HUES64 (cell line): ENCODE measurements at regions not wholly inside any gene's neighbourhood (a gene's known extent, or its start where the extent isn't known, plus 50 kb on each side); places are given as distances from the start of the nearest gene placed in this dataset.

ENCODE experiments used
- H3K27ac ChIP-seq: 2 replicates; pipeline ENCODE4 v1.7.0; 2013; ENCODE audit warnings: low read depth, low read length, inconsistent platforms
- H3K27me3 ChIP-seq: 2 replicates; pipeline ENCODE4 v1.6.1; 2013; ENCODE audit warnings: mild to moderate bottlenecking, low read length; ENCODE audit not compliant: insufficient read depth
- H3K36me3 ChIP-seq: 2 replicates; pipeline ENCODE4 v1.6.1; 2013; ENCODE audit warnings: mild to moderate bottlenecking, low read length; ENCODE audit not compliant: insufficient read depth
- H3K4me1 ChIP-seq: 2 replicates; pipeline ENCODE4 v1.6.1; 2013; ENCODE audit warnings: mild to moderate bottlenecking, low read length, moderate library complexity; ENCODE audit not compliant: insufficient read depth
- H3K4me3 ChIP-seq: 2 replicates; pipeline ENCODE4 v1.5.1; 2013; ENCODE audit warnings: mild to moderate bottlenecking, low read length, moderate library complexity
- H3K9ac ChIP-seq: 2 replicates; pipeline ENCODE4 v1.6.1; 2013; ENCODE audit warnings: mild to moderate bottlenecking, low read depth, low read length
- H3K9me3 ChIP-seq: 2 replicates; pipeline ENCODE4 v1.6.1; 2013; ENCODE audit warnings: low read depth, low read length; ENCODE audit not compliant: insufficient read depth
- WGBS: fragments of 150-250, 120-280 bp; methylation state at CpG from one replicate; pipeline ENCODE4 v1.1.7; 2013; ENCODE audit warnings: missing lambda C conversion rate; 5-methylcytosine and 5-hydroxymethylcytosine counted together

DNA sequence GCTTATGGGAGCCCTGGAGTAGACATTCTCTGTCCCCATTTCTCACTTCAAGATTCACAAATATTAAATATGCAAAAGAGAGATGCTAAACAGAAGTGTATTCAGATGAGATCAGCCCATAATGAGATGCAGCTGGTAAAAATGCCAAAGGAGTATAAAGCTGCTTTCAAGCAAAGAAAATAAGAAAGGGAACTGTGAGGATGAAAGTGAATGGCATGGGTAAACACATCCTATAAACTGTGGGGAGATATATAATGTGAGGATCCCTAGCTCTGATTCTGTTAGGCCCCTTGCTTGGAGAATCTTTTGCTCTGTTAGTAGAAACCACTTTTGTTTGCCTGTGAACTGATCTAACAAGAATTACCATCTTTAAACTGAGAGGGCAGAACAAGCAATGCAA is 396.6 kb downstream of the SOX2 start:
- H3K9ac ChIP-seq, result no peak overlapping the region
- no peaks in the 10 kb centered on the region for H3K4me1 ChIP-seq
- H3K36me3 ChIP-seq, result no peaks in the 10 kb centered on the region
- H3K27me3 ChIP-seq, result no peaks in the 10 kb centered on the region
- no peak overlapping the region for H3K27ac ChIP-seq
- H3K9me3 ChIP-seq, result peaks cover 8% of the 10 kb centered on the region
- H3K4me3 ChIP-seq, result no peak overlapping the region

DNA sequence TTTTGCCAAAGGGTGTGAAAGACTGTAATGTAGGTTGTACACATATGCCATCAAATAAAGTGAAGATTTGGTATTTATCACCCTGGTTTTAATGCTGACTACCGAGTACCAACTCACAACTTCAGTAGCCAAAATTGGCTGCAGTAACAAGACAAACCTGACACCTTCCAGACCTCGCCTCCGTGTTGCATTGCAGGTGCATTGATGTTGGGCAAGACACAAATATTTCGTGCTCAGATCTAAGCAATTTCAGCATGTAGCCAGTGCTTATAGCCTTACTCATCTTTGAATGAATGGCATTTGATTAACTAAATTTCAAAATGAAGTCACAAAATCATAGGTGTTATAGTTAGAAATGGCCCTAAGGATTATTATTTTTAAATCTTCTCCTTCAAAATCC is 400.2 kb downstream of the SOX2 start:
- WGBS, result 92% methylated on average over 4 of the region's 4 CpGs

DNA sequence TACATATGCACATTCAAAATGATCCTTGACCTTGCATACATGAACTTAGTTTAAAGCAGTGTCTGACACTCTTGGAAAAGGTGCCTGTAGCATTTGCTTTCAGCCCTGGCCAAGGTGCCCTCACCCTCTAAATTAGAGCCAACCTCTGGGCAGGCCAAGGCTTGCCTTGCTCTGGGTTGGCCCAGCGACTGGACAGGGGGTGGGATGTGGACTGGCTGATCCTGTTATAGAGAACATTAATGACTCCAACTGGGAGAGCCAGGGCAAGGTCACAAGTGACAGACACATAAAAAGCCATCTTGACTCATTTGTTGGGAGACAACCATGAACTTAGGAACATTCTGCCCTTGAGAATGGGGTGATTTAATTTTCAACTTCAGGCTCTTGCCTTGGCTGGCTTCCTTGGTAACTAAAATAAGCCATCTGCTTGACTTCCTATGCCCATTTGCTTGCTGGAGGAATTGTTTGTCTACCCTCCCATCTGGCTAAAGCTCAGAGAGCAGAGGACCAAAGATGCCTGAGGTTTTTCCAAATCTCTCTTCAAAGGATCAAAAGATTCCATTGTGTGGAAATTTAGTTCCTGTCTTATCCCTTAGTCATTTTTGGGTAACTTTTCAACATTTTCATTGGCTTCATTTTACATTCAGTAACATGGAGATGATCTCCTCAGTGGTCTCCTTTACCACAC is 403.7 kb downstream of the SOX2 start:
- H3K27me3 ChIP-seq, result peaks cover 16% of the 10 kb centered on the region
- H3K9me3 ChIP-seq, result no peaks in the 10 kb centered on the region
- H3K4me1 ChIP-seq, result no peaks in the 10 kb centered on the region; the same call in 1 of the 2 replicates
- no peak overlapping the region for H3K27ac ChIP-seq
- WGBS, result 95% methylated on average over 1 of the region's 1 CpG
- no peak overlapping the region for H3K9ac ChIP-seq
- no peaks in the 10 kb centered on the region for H3K36me3 ChIP-seq
- no peak overlapping the region for H3K4me3 ChIP-seq

More for the DNA sequence above, 400.2 kb downstream of the SOX2 start:
- H3K9me3 ChIP-seq, result peaks cover 8% of the 10 kb centered on the region
- H3K9ac ChIP-seq, result no peak overlapping the region
- no peak overlapping the region for H3K4me3 ChIP-seq
- no peak overlapping the region for H3K27ac ChIP-seq
- H3K36me3 ChIP-seq, result no peaks in the 10 kb centered on the region
- H3K4me1 ChIP-seq, result no peaks in the 10 kb centered on the region; the same call in 1 of the 2 replicates
- H3K27me3 ChIP-seq, result no peaks in the 10 kb centered on the region

- Histone ChIP-seq H3K27ac (no peak overlapping the region), H3K27me3 (peaks cover 25% of the 10 kb centered on the region), H3K36me3 (no peaks in the 10 kb centered on the region), H3K9me3 (no peaks in the 10 kb centered on the region), H3K4me1 (no peaks in the 10 kb centered on the region; the same call in 1 of the 2 replicates), H3K9ac (no peak overlapping the region), H3K4me3 (no peak overlapping the region)
- 86% methylated on average over 2 of the region's 2 CpGs for WGBS
Measured at GRCh38 chr3:182116386-182116785, 404.7 kb downstream of the SOX2 start.

DNA sequence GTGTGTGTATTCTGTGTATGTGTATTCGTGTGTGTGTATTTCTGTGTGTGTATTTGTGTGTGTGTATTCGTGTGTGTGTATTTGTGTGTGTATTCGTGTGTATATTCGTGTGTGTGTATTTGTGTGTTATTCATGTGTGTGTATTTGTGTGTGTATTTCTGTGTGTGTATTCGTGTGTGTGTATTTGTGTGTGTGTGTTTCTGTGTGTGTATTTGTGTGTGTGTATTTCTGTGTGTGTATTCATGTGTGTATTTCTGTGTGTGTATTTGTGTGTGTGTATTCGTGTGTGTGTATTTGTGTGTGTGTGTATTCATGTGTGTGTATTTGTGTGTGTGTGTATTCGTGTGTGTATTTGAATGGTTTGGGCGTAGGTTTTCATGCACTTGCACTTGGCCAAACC is 405.4 kb downstream of the SOX2 start:
- no peak overlapping the region for H3K4me3 ChIP-seq
- WGBS, result 81% methylated on average over 8 of the region's 8 CpGs
- no peak overlapping the region for H3K9ac ChIP-seq
- H3K9me3 ChIP-seq, result no peaks in the 10 kb centered on the region
- H3K27me3 ChIP-seq, result peaks cover 31% of the 10 kb centered on the region
- H3K36me3 ChIP-seq, result no peaks in the 10 kb centered on the region
- H3K27ac ChIP-seq, result no peak overlapping the region
- H3K4me1 ChIP-seq, result peaks cover 5% of the 10 kb centered on the region; the same call in 1 of the 2 replicates

- Histone ChIP-seq H3K4me1 (peaks cover 9% of the 10 kb centered on the region), H3K9ac (no peak overlapping the region), H3K27me3 (peaks cover 35% of the 10 kb centered on the region), H3K9me3 (no peaks in the 10 kb centered on the region), H3K27ac (no peak overlapping the region), H3K36me3 (no peaks in the 10 kb centered on the region), H3K4me3 (no peak overlapping the region)
- WGBS, result 94% methylated on average over 5 of the region's 5 CpGs
Measured at GRCh38 chr3:182117583-182117982, 405.9 kb downstream of the SOX2 start.

DNA sequence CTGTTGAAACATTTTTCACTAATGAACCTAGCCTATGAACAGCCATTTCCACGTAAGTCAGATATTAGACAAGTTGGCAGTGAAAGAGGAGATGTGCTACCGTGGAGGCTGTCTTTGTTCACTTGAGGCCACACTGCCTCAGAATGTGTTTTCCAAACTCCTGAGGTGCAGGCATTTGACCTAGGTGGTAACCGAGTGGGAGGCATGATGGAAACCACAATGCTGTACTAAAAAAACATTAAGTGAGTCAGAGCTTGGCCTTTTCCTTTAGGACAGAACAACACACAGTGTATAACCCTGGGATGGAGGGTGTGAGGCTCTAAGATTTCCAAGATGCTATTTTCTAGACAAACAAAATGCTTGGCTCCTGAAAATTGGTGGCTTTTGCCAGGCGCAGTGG is 406.3 kb downstream of the SOX2 start:
- H3K9ac ChIP-seq, result no peak overlapping the region
- peaks cover 14% of the 10 kb centered on the region for H3K4me1 ChIP-seq
- H3K36me3 ChIP-seq, result no peaks in the 10 kb centered on the region
- H3K9me3 ChIP-seq, result no peaks in the 10 kb centered on the region
- H3K4me3 ChIP-seq, result no peak overlapping the region
- no peak overlapping the region for H3K27ac ChIP-seq
- WGBS, result 91% methylated on average over 4 of the region's 4 CpGs
- H3K27me3 ChIP-seq, result peaks cover 40% of the 10 kb centered on the region

DNA sequence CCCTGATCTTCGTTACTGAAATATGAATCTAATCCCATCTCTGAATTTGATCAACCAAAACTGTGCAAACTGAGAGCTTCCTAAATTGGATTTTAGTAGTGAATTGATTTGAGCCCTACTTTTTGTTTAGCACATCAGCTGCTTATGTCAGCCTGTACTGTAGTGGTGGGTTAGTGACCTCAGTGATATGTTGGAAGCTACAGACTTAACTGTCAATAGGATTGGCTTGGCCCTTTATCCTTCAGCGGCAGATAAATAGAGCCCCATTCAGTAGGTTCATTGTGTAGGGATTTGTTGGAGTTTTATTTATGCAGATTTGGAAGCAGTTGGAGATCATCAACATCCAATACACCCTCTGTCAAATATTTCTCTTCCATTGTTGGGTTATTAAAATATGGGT is 409.7 kb downstream of the SOX2 start:
- Histone ChIP-seq H3K36me3 (no peaks in the 10 kb centered on the region), H3K9ac (no peak overlapping the region), H3K9me3 (no peaks in the 10 kb centered on the region), H3K4me1 (peaks cover 17% of the 10 kb centered on the region), H3K4me3 (no peak overlapping the region), H3K27me3 (peaks cover 61% of the 10 kb centered on the region), H3K27ac (no peak overlapping the region)
- WGBS, result 49% methylated on average over 2 of the region's 2 CpGs

DNA sequence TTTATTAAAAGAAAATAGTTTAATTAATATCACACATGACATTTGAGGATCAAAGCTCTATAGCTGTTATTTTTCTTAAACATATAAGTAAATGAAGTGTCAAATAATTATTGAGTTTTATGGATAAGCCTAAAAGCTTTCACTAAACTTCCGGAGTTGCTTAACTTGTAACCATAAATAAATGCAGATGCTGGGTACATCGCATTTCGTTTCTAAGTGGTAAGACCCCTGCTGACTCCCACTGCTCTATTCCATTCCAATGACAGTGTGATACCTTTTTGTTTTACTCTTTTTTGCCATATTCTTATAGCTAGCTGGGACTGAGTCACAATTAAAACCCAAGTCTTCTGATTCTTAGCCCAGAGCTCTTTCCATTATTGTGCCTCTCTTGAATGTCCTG is 411.1 kb downstream of the SOX2 start:
- H3K27me3 ChIP-seq, result peaks cover 61% of the 10 kb centered on the region
- WGBS, result 39% methylated on average over 3 of the region's 3 CpGs
- no peaks in the 10 kb centered on the region for H3K36me3 ChIP-seq
- no peak overlapping the region for H3K4me3 ChIP-seq
- no peaks in the 10 kb centered on the region for H3K9me3 ChIP-seq
- no peak overlapping the region for H3K27ac ChIP-seq
- peaks cover 17% of the 10 kb centered on the region for H3K4me1 ChIP-seq
- H3K9ac ChIP-seq, result no peak overlapping the region

- no peaks in the 10 kb centered on the region for H3K36me3 ChIP-seq
- 92% methylated on average over 3 of the region's 3 CpGs for WGBS
- H3K9me3 ChIP-seq, result no peaks in the 10 kb centered on the region
- H3K27me3 ChIP-seq, result peaks cover 57% of the 10 kb centered on the region
- no peak overlapping the region for H3K4me3 ChIP-seq
- peaks cover 17% of the 10 kb centered on the region for H3K4me1 ChIP-seq
- H3K9ac ChIP-seq, result no peak overlapping the region
- no peak overlapping the region for H3K27ac ChIP-seq
Measured at GRCh38 chr3:182124187-182124586, 412.5 kb downstream of the SOX2 start.

DNA sequence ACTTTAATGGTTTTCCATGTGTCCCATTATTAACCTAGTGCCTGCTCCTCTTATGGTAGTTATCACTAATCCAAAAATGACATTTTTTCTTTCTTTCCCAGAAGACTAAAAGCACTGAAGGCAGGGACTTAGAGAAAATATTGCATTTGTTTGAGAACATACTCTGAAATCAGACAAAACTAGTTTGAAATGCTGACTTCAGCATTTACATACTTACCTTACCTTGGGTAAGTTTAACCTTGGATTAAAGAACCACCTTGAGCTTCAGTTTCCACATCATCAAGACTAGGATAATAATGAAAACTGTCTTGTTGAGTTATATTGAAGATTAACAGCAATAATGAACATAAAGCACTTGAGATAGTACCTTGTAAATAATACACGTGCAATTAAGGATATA is 413.0 kb downstream of the SOX2 start:
- Histone ChIP-seq H3K9me3 (no peaks in the 10 kb centered on the region), H3K36me3 (no peaks in the 10 kb centered on the region), H3K4me1 (peaks cover 21% of the 10 kb centered on the region), H3K27ac (no peak overlapping the region), H3K4me3 (no peak overlapping the region), H3K27me3 (peaks cover 52% of the 10 kb centered on the region), H3K9ac (no peak overlapping the region)
- WGBS, result no CpG with 5 or more reads among the region's 1 CpG

- Histone ChIP-seq H3K36me3 (no peaks in the 10 kb centered on the region), H3K4me1 (peaks cover 12% of the 10 kb centered on the region), H3K4me3 (no peak overlapping the region), H3K27ac (no peak overlapping the region), H3K9me3 (no peaks in the 10 kb centered on the region), H3K9ac (no peak overlapping the region), H3K27me3 (0 out of 2 replicates have a peak, but pooled peaks cover 4% of the 10 kb centered on the region)
- 79% methylated on average over 6 of the region's 9 CpGs for WGBS
Measured at GRCh38 chr3:182129740-182130139, 418.0 kb downstream of the SOX2 start.
